ENCODE measurements at regions not wholly inside any gene's neighbourhood (a gene's known extent, or its start where the extent isn't known, plus 50 kb on each side); places are given as distances from the start of the nearest gene placed in this dataset.

- no peaks in the 10 kb centered on the region for H3K27me3 ChIP-seq (ENCODE audit: insufficient read depth, poor library complexity, severe bottlenecking)
- H3K4me3 ChIP-seq (replicated peaks; ENCODE audit: insufficient read depth, low read length), result no peak overlapping the region
- no peak for DNase-seq (ENCODE audit: low read depth in 1 of 2, low spot score in 1 of 2)
- H3K27ac ChIP-seq (replicated peaks), result no peak overlapping the region
- TF ChIP-seq REST (IDR thresholded peaks at IDR 0.05; ENCODE audit: insufficient replicate concordance, low read depth) (no peak), POLR2AphosphoS5 (IDR thresholded peaks at IDR 0.05; ENCODE audit: low read depth) (no peak), CTCF (IDR thresholded peaks at IDR 0.05; ENCODE audit: insufficient read depth, low read length) (no peak), SPI1 (IDR thresholded peaks at IDR 0.05; ENCODE audit: borderline replicate concordance, low read depth) (no peak), GABPA (IDR thresholded peaks at IDR 0.05; ENCODE audit: low read depth) (no peak)
Measured at GRCh38 chr4:147313108-147313507, 167.8 kb upstream of the EDNRA start.

- H3K27me3 ChIP-seq (ENCODE audit: insufficient read depth, poor library complexity, severe bottlenecking), result no peaks in the 10 kb centered on the region
- TF ChIP-seq CTCF (IDR thresholded peaks at IDR 0.05; ENCODE audit: insufficient read depth, low read length) (no peak), REST (IDR thresholded peaks at IDR 0.05; ENCODE audit: insufficient replicate concordance, low read depth) (no peak), GABPA (IDR thresholded peaks at IDR 0.05; ENCODE audit: low read depth) (no peak)
- DNase-seq (ENCODE audit: low read depth in 1 of 2, low spot score in 1 of 2), result no peak
- no peak overlapping the region for H3K4me3 ChIP-seq (replicated peaks; ENCODE audit: insufficient read depth, low read length)
- no peak overlapping the region for H3K27ac ChIP-seq (replicated peaks)
Measured at GRCh38 chr4:147318586-147318985, 162.3 kb upstream of the EDNRA start.

- no peak overlapping the region for H3K4me3 ChIP-seq (replicated peaks; ENCODE audit: insufficient read depth, low read length)
- no peak overlapping the region for H3K27ac ChIP-seq (replicated peaks)
- H3K27me3 ChIP-seq (ENCODE audit: insufficient read depth, poor library complexity, severe bottlenecking), result no peaks in the 10 kb centered on the region
- no peak for DNase-seq (ENCODE audit: low read depth in 1 of 2, low spot score in 1 of 2)
- no peak for TF ChIP-seq REST (IDR thresholded peaks at IDR 0.05; ENCODE audit: insufficient replicate concordance, low read depth)
- TF ChIP-seq GABPA (IDR thresholded peaks at IDR 0.05; ENCODE audit: low read depth), result no peak
- no peak for TF ChIP-seq POLR2AphosphoS5 (IDR thresholded peaks at IDR 0.05; ENCODE audit: low read depth)
- TF ChIP-seq SPI1 (IDR thresholded peaks at IDR 0.05; ENCODE audit: borderline replicate concordance, low read depth), result no peak
- TF ChIP-seq CTCF (IDR thresholded peaks at IDR 0.05; ENCODE audit: insufficient read depth, low read length), result no peak
Measured at GRCh38 chr4:147325571-147325981, 155.3 kb upstream of the EDNRA start.
